ENCODE measurements at regions not wholly inside any gene's neighbourhood (a gene's known extent, or its start where the extent isn't known, plus 50 kb on each side); places are given as distances from the start of the nearest gene placed in this dataset.

DNA sequence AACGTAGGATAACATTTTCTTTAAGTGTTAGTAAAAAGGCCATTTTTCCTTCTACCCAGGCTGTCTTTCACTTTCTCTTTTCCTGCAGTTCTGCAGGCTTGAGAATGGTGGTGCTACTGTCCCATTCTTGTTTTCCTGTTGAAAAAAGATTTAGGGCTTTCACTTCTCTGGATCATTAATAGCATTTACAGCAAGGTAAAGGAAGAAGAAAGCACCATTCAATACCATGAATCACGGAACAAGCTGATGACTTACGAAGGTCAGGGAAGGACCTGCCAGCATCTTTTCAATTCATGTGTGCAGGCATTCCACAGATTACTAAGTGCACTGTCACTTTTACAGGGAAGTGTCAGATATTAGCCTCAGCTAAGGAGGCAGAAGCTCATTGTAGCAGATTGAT lies 292.8 kb downstream of the YTHDC2 start:
- peak in 2 of 3 experiments; percentile 7 to 13 for TF ChIP-seq CTCF (IDR thresholded peaks at IDR 0.05)
- no peak for TF ChIP-seq POLR2A (IDR thresholded peaks at IDR 0.05)
